Stomach smooth muscle (tissue), 2 donors: ENCODE measurements at regions not wholly inside any gene's neighbourhood (a gene's known extent, or its start where the extent isn't known, plus 50 kb on each side); places are given as distances from the start of the nearest gene placed in this dataset.

Experiments
- H3K27ac ChIP-seq: one replicate; pipeline ENCODE4 v1.7.0; 2013; ENCODE audit warnings: mild to moderate bottlenecking, low read length, inconsistent platforms
- H3K27me3 ChIP-seq, 2 donors: one replicate each; pipeline ENCODE4 v1.7.0; 2013; ENCODE audit warnings: low read length in 2 of 2; ENCODE audit not compliant: insufficient read depth in 2 of 2, control insufficient read depth in 1 of 2
- H3K36me3 ChIP-seq, 2 donors: one replicate each; pipeline ENCODE4 v1.7.0; 2013; ENCODE audit warnings: low read length in 2 of 2; ENCODE audit not compliant: control insufficient read depth in 2 of 2, insufficient read depth in 2 of 2
- H3K4me1 ChIP-seq: one replicate; pipeline ENCODE4 v1.7.0; 2013; ENCODE audit warnings: low read length; ENCODE audit not compliant: control insufficient read depth, insufficient read depth
- H3K4me3 ChIP-seq, 2 donors: one replicate each; pipeline ENCODE4 v1.7.0; 2013; ENCODE audit warnings: low read length in 2 of 2
- H3K9ac ChIP-seq, 2 donors: one replicate each; pipeline ENCODE4 v1.7.0; 2013; ENCODE audit warnings: low read length in 2 of 2, mild to moderate bottlenecking in 1 of 2
- H3K9me3 ChIP-seq, 2 donors: one replicate each; pipeline ENCODE4 v1.7.0; 2013; ENCODE audit warnings: low read length in 2 of 2; ENCODE audit not compliant: control insufficient read depth in 2 of 2
- donor health status: healthy.
- donor health status: Pancreatic carcinoma.

GRCh38 chr6:105633814-105634213, 230.9 kb upstream of the PREP start:
- H3K27me3 ChIP-seq: no peaks in the 10 kb centered on the region
- H3K4me3 ChIP-seq: no peak overlapping the region
- H3K4me1 ChIP-seq: no peaks in the 10 kb centered on the region
- no peaks in the 10 kb centered on the region for H3K9me3 ChIP-seq
- H3K9ac ChIP-seq: no peak overlapping the region
- no peaks in the 10 kb centered on the region for H3K36me3 ChIP-seq
- no peak overlapping the region for H3K27ac ChIP-seq

GRCh38 chr6:105628156-105628860, 225.4 kb upstream of the PREP start:
- H3K27ac ChIP-seq: no peak overlapping the region

GRCh38 chr6:105626295-105627158, 223.6 kb upstream of the PREP start:
- Histone ChIP-seq H3K27ac (no peak overlapping the region), H3K27me3 (no peaks in the 10 kb centered on the region), H3K9me3 (no peaks in the 10 kb centered on the region), H3K4me3 (no peak overlapping the region), H3K4me1 (no peaks in the 10 kb centered on the region), H3K9ac (no peak overlapping the region), H3K36me3 (no peaks in the 10 kb centered on the region)

More at GRCh38 chr6:105628156-105628860, 225.4 kb upstream of the PREP start:
- Histone ChIP-seq H3K36me3 (no peaks in the 10 kb centered on the region), H3K9me3 (no peaks in the 10 kb centered on the region), H3K4me3 (no peak overlapping the region), H3K9ac (no peak overlapping the region), H3K4me1 (no peaks in the 10 kb centered on the region), H3K27me3 (no peaks in the 10 kb centered on the region)

- H3K4me3 ChIP-seq: no peak overlapping the region
- no peaks in the 10 kb centered on the region for H3K4me1 ChIP-seq
- H3K9me3 ChIP-seq: no peaks in the 10 kb centered on the region
- H3K27ac ChIP-seq: no peak overlapping the region
- H3K27me3 ChIP-seq: no peaks in the 10 kb centered on the region
- H3K36me3 ChIP-seq: no peaks in the 10 kb centered on the region
- no peak overlapping the region for H3K9ac ChIP-seq
Measured at GRCh38 chr6:105624021-105624420, 221.1 kb upstream of the PREP start.

- Histone ChIP-seq H3K4me1 (no peaks in the 10 kb centered on the region), H3K9me3 (no peaks in the 10 kb centered on the region), H3K36me3 (no peaks in the 10 kb centered on the region), H3K4me3 (no peak overlapping the region), H3K27me3 (no peaks in the 10 kb centered on the region), H3K9ac (no peak overlapping the region), H3K27ac (no peak overlapping the region)
Measured at GRCh38 chr6:105622226-105622625, 219.3 kb upstream of the PREP start.

GRCh38 chr6:105621564-105622175, 218.8 kb upstream of the PREP start:
- H3K36me3 ChIP-seq: no peaks in the 10 kb centered on the region
- H3K27me3 ChIP-seq: no peaks in the 10 kb centered on the region
- no peak overlapping the region for H3K9ac ChIP-seq
- no peaks in the 10 kb centered on the region for H3K4me1 ChIP-seq
- H3K9me3 ChIP-seq: no peaks in the 10 kb centered on the region
- no peak overlapping the region for H3K27ac ChIP-seq
- H3K4me3 ChIP-seq: no peak overlapping the region

- H3K27ac ChIP-seq: no peak overlapping the region
- no peaks in the 10 kb centered on the region for H3K36me3 ChIP-seq
- H3K27me3 ChIP-seq: no peaks in the 10 kb centered on the region
Measured at GRCh38 chr6:105620878-105621277, 218.0 kb upstream of the PREP start.

GRCh38 chr6:105619971-105620741, 217.3 kb upstream of the PREP start:
- Histone ChIP-seq H3K27me3 (no peaks in the 10 kb centered on the region), H3K4me3 (no peak overlapping the region), H3K9ac (no peak overlapping the region), H3K27ac (no peak overlapping the region), H3K4me1 (no peaks in the 10 kb centered on the region), H3K36me3 (no peaks in the 10 kb centered on the region), H3K9me3 (no peaks in the 10 kb centered on the region)

More at GRCh38 chr6:105620878-105621277, 218.0 kb upstream of the PREP start:
- Histone ChIP-seq H3K9me3 (no peaks in the 10 kb centered on the region), H3K4me3 (no peak overlapping the region), H3K4me1 (no peaks in the 10 kb centered on the region), H3K9ac (no peak overlapping the region)

- H3K9ac ChIP-seq: no peak overlapping the region
- H3K27ac ChIP-seq: no peak overlapping the region
- no peaks in the 10 kb centered on the region for H3K27me3 ChIP-seq
- no peaks in the 10 kb centered on the region for H3K36me3 ChIP-seq
- no peak overlapping the region for H3K4me3 ChIP-seq
- H3K9me3 ChIP-seq: no peaks in the 10 kb centered on the region
- H3K4me1 ChIP-seq: no peaks in the 10 kb centered on the region
Measured at GRCh38 chr6:105618247-105618646, 215.4 kb upstream of the PREP start.

GRCh38 chr6:105616521-105616920, 213.6 kb upstream of the PREP start:
- Histone ChIP-seq H3K27ac (no peak overlapping the region), H3K4me3 (no peak overlapping the region), H3K27me3 (no peaks in the 10 kb centered on the region), H3K9me3 (no peaks in the 10 kb centered on the region), H3K36me3 (no peaks in the 10 kb centered on the region), H3K9ac (no peak overlapping the region), H3K4me1 (no peaks in the 10 kb centered on the region)
